HCT116 (cell line): ENCODE measurements at regions not wholly inside any gene's neighbourhood (a gene's known extent, or its start where the extent isn't known, plus 50 kb on each side); places are given as distances from the start of the nearest gene placed in this dataset.

Experiments
- ATAC-seq: fragments of 200-7000 bp; cut with Tn5 transposase; 2 replicates; pipeline ENCODE4 v1.9.1; 2020; ENCODE audit warnings: mild to moderate bottlenecking, moderate library complexity
- BruUV-seq: library from RNA; stranded (reverse); fragments of 400-500 nt; replicated peaks from 2 replicates; lab custom pipeline; 2021; lab: Mats Ljungman, UMichigan
- CTCF ChIA-PET: fragments of 300-600 bp; sonication (Branson Sonifier 250); formaldehyde crosslinking; loops from one replicate; lab custom pipeline; 2021; ENCODE audit warnings: antibody characterized with exemption; lab: Charles Lee
- POLR2A ChIA-PET: fragments of 300-600, 350-600 bp; sonication (Branson Sonifier 250); formaldehyde crosslinking; loops from one replicate; lab custom pipeline; 2021; ENCODE audit warnings: antibody characterized with exemption; lab: Charles Lee
- RAD21 ChIA-PET, 2 experiments: fragments of 300-600 bp; sonication (Branson Sonifier 250); formaldehyde crosslinking; loops; one replicate each; lab custom pipeline; 2023; ENCODE audit warnings: low total read pairs in 2 of 2; ENCODE audit not compliant: uncharacterized antibody in 2 of 2, unreplicated experiment in 2 of 2, low non-redundant PET in 1 of 2; lab: Charles Lee
- DNase-seq: peaks from one replicate; pipeline ENCODE4 v3.0.0-alpha.2; 2010; ENCODE audit warnings: low read depth, low spot score
- H2AFZ ChIP-seq: fragments of 200-600 bp; shearing (Covaris generic), sonication (generic); 2 replicates; pipeline ENCODE4 v1.6.1; 2017; ENCODE audit warnings: low read depth, mixed run types, mixed read lengths, antibody characterized with exemption, low read length; ENCODE audit not compliant: poor library complexity, severe bottlenecking
- H3K27ac ChIP-seq: 2 replicates; pipeline ENCODE4 v1.5.1; 2012; ENCODE audit warnings: low read depth, low read length
- H3K27me3 ChIP-seq: fragments of 200-600 bp; sonication (generic); 2 replicates; pipeline ENCODE4 v1.6.1; 2016; ENCODE audit warnings: mixed run types, low read length, mixed read lengths; ENCODE audit not compliant: insufficient read depth
- H3K36me3 ChIP-seq, 2 experiments: fragments of 200-500 bp in 1 of 2; fragments of 200-600 bp in 1 of 2; sonication (Bioruptor generic) in 1 of 2; sonication (generic) in 1 of 2; 2 replicates each; pipeline versions ENCODE4 v1.5.1 to v1.6.1; 2014 to 2016; ENCODE audit warnings: low read length in 2 of 2, inconsistent platforms in 1 of 2, mixed read lengths in 1 of 2, mixed run types in 1 of 2; ENCODE audit not compliant: insufficient read depth in 2 of 2, control insufficient read depth in 1 of 2
- H3K4me1 ChIP-seq, 2 experiments: fragments of 200-600 bp in 1 of 2; sonication (generic) in 1 of 2; 2 replicates each; pipeline versions ENCODE4 v1.5.1 to v1.6.1; 2012 to 2017; ENCODE audit warnings: low read length in 2 of 2, inconsistent platforms in 1 of 2, mild to moderate bottlenecking in 1 of 2, mixed read lengths in 1 of 2, mixed run types in 1 of 2, moderate library complexity in 1 of 2; ENCODE audit not compliant: insufficient read depth in 2 of 2, control insufficient read depth in 1 of 2
- H3K4me2 ChIP-seq: fragments of 200-600 bp; sonication (generic); 2 replicates; pipeline ENCODE4 v1.6.1; 2017; ENCODE audit warnings: mixed run types, low read length, mixed read lengths
- H3K4me3 ChIP-seq, 2 experiments: fragments of 200-600 bp in 1 of 2; sonication (generic) in 1 of 2; replicated peaks in 1 of 2; 2 replicates each; pipeline ENCODE4 v1.5.1; 2011 to 2016; ENCODE audit warnings: low read length in 2 of 2, control low read depth in 1 of 2, low read depth in 1 of 2, mild to moderate bottlenecking in 1 of 2, mixed read lengths in 1 of 2, mixed run types in 1 of 2
- H3K79me2 ChIP-seq: fragments of 200-600 bp; sonication (generic); 2 replicates; pipeline ENCODE4 v1.6.1; 2017; ENCODE audit warnings: mild to moderate bottlenecking, mixed run types, low read length, moderate library complexity, mixed read lengths; ENCODE audit not compliant: insufficient read depth
- H3K9ac ChIP-seq: fragments of 200-600 bp; sonication (generic); 2 replicates; pipeline ENCODE4 v1.6.1; 2016; ENCODE audit warnings: low read length, mixed read lengths
- H3K9me2 ChIP-seq: fragments of 200-600 bp; sonication (generic), shearing (Covaris generic); 2 replicates; pipeline ENCODE4 v1.6.1; 2017; ENCODE audit warnings: mixed run types, mild to moderate bottlenecking, moderate library complexity; ENCODE audit not compliant: insufficient read depth
- H3K9me3 ChIP-seq, 2 experiments: fragments of 200-500 bp in 1 of 2; fragments of 200-600 bp in 1 of 2; sonication (Bioruptor generic) in 1 of 2; sonication (generic) in 1 of 2; 2 replicates each; pipeline ENCODE4 v1.6.1; 2014 to 2017; ENCODE audit warnings: low read length in 2 of 2, mixed read lengths in 2 of 2, inconsistent platforms in 1 of 2, low read depth in 1 of 2, mild to moderate bottlenecking in 1 of 2, mixed run types in 1 of 2, moderate library complexity in 1 of 2; ENCODE audit not compliant: control insufficient read depth in 1 of 2, insufficient read depth in 1 of 2
- H4K20me1 ChIP-seq: fragments of 200-600 bp; sonication (generic), shearing (Covaris generic); 2 replicates; pipeline ENCODE4 v1.6.1; 2017; ENCODE audit warnings: mixed run types, mild to moderate bottlenecking, moderate library complexity; ENCODE audit not compliant: insufficient read depth
- ATF3 ChIP-seq: IDR thresholded peaks from 2 replicates; pipeline ENCODE4 v1.6.1; 2012
- CBX3 ChIP-seq: IDR thresholded peaks from 2 replicates; pipeline ENCODE4 v1.6.1; 2012; ENCODE audit warnings: low read depth
- CEBPB ChIP-seq: IDR thresholded peaks from 2 replicates; pipeline ENCODE4 v1.6.1; 2012; ENCODE audit warnings: low read depth
- CTCF ChIP-seq, 3 experiments: fragments of 200-600 bp in 1 of 3; sonication (generic) in 1 of 3; IDR thresholded peaks in 2 of 3; conservative IDR thresholded peaks in 1 of 3; 2 replicates each; pipeline ENCODE4 v1.5.1; 2012 to 2017; ENCODE audit warnings: low read depth in 2 of 3, low read length in 2 of 3, antibody characterized with exemption in 1 of 3, borderline replicate concordance in 1 of 3, control low read depth in 1 of 3, mild to moderate bottlenecking in 1 of 3, mixed read lengths in 1 of 3, mixed run types in 1 of 3, moderate library complexity in 1 of 3; ENCODE audit not compliant: insufficient read depth in 1 of 3
- EGR1 ChIP-seq: IDR thresholded peaks from 2 replicates; pipeline ENCODE4 v1.6.1; 2012; ENCODE audit warnings: low read depth
- ELF1 ChIP-seq: IDR thresholded peaks from 2 replicates; pipeline ENCODE4 v1.6.1; 2012; ENCODE audit warnings: low read depth, borderline replicate concordance
- EZH2 ChIP-seq: fragments of 200-600 bp; sonication (generic); IDR thresholded peaks from 2 replicates; pipeline ENCODE4 v1.6.1; 2017; ENCODE audit warnings: antibody characterized with exemption, mixed run types
- EZH2phosphoT487 ChIP-seq: fragments of 200-600 bp; IDR thresholded peaks from 2 replicates; pipeline ENCODE4 v1.6.1; 2018; ENCODE audit warnings: antibody characterized with exemption, borderline replicate concordance
- FOSL1 ChIP-seq: IDR thresholded peaks from 2 replicates; pipeline ENCODE4 v1.6.1; 2012; ENCODE audit warnings: low read depth
- JUND ChIP-seq: IDR thresholded peaks from 2 replicates; pipeline ENCODE4 v1.6.1; 2012
- MAX ChIP-seq: IDR thresholded peaks from 2 replicates; pipeline ENCODE4 v1.6.1; 2012
- RAD21 ChIP-seq: IDR thresholded peaks from 2 replicates; pipeline ENCODE4 v1.6.1; 2012; ENCODE audit warnings: low read depth, mild to moderate bottlenecking
- SRF ChIP-seq: IDR thresholded peaks from 2 replicates; pipeline ENCODE4 v1.6.1; 2012; ENCODE audit warnings: low read depth
- YY1 ChIP-seq: IDR thresholded peaks from 2 replicates; pipeline ENCODE4 v1.6.1; 2011; ENCODE audit warnings: low read length, low read depth, moderate library complexity, mild to moderate bottlenecking; ENCODE audit not compliant: insufficient replicate concordance; ENCODE audit errors: extremely low read depth
- ZBTB33 ChIP-seq: IDR thresholded peaks from 2 replicates; pipeline ENCODE4 v1.6.1; 2011; ENCODE audit warnings: mild to moderate bottlenecking, low read length, moderate library complexity; ENCODE audit not compliant: insufficient replicate concordance; ENCODE audit errors: extremely low read depth
- ZNF274 ChIP-seq: fragments of 200-500 bp; sonication (Bioruptor generic); IDR thresholded peaks from 2 replicates; pipeline ENCODE4 v1.6.1; 2014; ENCODE audit warnings: mild to moderate bottlenecking, low read depth, low read length, inconsistent platforms
- intact Hi-C: fragments of 100-400 bp; cut with micrococcal nuclease; formaldehyde crosslinking; loops from 2 replicates; pipeline ENCODE4 v1.10.0; 2022

GRCh38 chr4:111773858-111774257, 371.4 kb upstream of the FAM241A start:
- H3K9ac ChIP-seq = no peak overlapping the region
- H3K9me3 ChIP-seq = no peaks in the 10 kb centered on the region
- no TSS peak for BruUV-seq
- no peak overlapping the region for H2AFZ ChIP-seq
- TF ChIP-seq ELF1 (no peak), ATF3 (no peak), CBX3 (no peak), EGR1 (no peak), JUND (no peak), YY1 (no peak), RAD21 (no peak), CTCF (IDR thresholded peaks at IDR 0.05 in 2 of 3, conservative IDR thresholded peaks at IDR 0.05 in 1 of 3; ENCODE audit: borderline replicate concordance in 1 of 3, insufficient read depth in 1 of 3, low read depth in 2 of 3, low read length in 2 of 3) (no peak), SRF (no peak), EZH2 (no peak), FOSL1 (no peak), MAX (no peak), ZNF274 (no peak), ZBTB33 (no peak), EZH2phosphoT487 (no peak), CEBPB (no peak)
- H3K9me2 ChIP-seq = no peaks in the 10 kb centered on the region
- ChIA-PET RAD21 (no interaction called here), CTCF (no interaction called here), POLR2A (no interaction called here)
- intact Hi-C loops = no loop called here
- no peak overlapping the region for H3K27ac ChIP-seq
- H4K20me1 ChIP-seq = no peaks in the 10 kb centered on the region
- DNase-seq (no peak), ATAC-seq (no peak)
- H3K4me3 ChIP-seq = no peak overlapping the region
- H3K36me3 ChIP-seq = no peaks in the 10 kb centered on the region
- peaks cover 0 to 9% of the 10 kb centered on the region in 2 experiments; a peak in 1 of 4 replicates for H3K4me1 ChIP-seq
- no peaks in the 10 kb centered on the region for H3K27me3 ChIP-seq
- H3K4me2 ChIP-seq = no peak overlapping the region
- H3K79me2 ChIP-seq = no peaks in the 10 kb centered on the region
